NB4 (cell line): ENCODE measurements at regions not wholly inside any gene's neighbourhood (a gene's known extent, or its start where the extent isn't known, plus 50 kb on each side); places are given as distances from the start of the nearest gene placed in this dataset.
"Not testable (repeated sequence)": the region's sequence is repeated elsewhere in the genome, so short reads cannot be mapped to it uniquely, and the experiment has no call there.

ENCODE experiments used
- DNase-seq: peaks from one replicate; pipeline ENCODE4 v3.0.0; 2010; ENCODE audit warnings: low read depth
- H3K4me3 ChIP-seq: one replicate; pipeline ENCODE4 v1.5.1; 2011; ENCODE audit warnings: mild to moderate bottlenecking, low read depth, low read length, moderate library complexity
- CTCF ChIP-seq: IDR thresholded peaks from one replicate; pipeline ENCODE4 v1.5.1; 2012; ENCODE audit warnings: low read depth, low read length
- MYC ChIP-seq: IDR thresholded peaks from 2 replicates; pipeline ENCODE4 v1.6.1; 2011; ENCODE audit warnings: low read depth, low read length
- POLR2A ChIP-seq: IDR thresholded peaks from 2 replicates; pipeline ENCODE4 v1.6.1; 2011; ENCODE audit warnings: mild to moderate bottlenecking; ENCODE audit not compliant: insufficient read length; ENCODE audit errors: extremely low read depth
- TF ChIP-seq, protein P1 (sequence below): IDR thresholded peaks from 2 replicates; pipeline ENCODE4 v1.6.1; 2011; ENCODE audit warnings: low read depth, low read length

DNA sequence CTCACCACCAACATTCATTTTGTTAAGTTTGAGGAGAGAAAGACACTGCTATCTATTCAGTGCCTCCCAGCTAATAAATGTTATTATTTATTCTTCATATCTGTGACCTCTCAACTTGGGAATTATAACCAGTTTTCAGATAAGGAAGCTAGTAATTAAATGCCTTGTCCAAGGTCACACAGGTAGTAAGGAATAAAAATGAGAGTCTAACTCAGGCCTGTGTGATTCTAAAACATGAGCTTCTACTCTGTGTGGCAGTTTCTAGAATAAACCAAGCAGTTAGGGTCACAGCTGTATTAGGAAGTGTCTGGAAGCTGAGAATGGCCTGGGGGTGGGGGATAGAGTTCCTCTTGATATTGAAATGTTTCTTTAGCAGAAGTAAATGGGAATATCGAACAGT is 137.8 kb upstream of the LRATD1 start:
- no peak for DNase-seq
- TF ChIP-seq, protein P1, sequence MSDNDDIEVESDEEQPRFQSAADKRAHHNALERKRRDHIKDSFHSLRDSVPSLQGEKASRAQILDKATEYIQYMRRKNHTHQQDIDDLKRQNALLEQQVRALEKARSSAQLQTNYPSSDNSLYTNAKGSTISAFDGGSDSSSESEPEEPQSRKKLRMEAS = no peak
- no peak overlapping the region for H3K4me3 ChIP-seq

DNA sequence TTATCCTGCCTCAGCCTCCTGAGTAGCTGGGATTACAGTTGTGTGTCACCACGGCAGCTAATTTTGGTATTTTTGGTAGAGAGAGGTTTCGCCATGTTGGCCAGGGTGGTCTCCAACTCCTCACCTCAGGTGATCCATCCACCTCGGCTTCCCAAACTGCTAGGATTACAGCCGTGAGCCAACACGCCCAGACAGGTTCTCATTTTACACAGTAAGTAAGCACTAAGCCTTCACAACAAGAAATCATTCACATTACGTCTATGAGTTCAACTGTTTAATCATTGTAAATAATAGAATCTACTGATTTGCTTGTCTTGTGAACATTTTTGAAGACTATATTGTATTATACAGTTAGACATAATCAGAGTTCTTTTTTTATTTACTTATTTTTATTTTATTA is 131.5 kb upstream of the LRATD1 start:
- no peak overlapping the region for H3K4me3 ChIP-seq
- no peak for DNase-seq
- no peak for TF ChIP-seq POLR2A
- no peak for TF ChIP-seq CTCF
- no peak for TF ChIP-seq MYC
- TF ChIP-seq, protein P1 = no peak

DNA sequence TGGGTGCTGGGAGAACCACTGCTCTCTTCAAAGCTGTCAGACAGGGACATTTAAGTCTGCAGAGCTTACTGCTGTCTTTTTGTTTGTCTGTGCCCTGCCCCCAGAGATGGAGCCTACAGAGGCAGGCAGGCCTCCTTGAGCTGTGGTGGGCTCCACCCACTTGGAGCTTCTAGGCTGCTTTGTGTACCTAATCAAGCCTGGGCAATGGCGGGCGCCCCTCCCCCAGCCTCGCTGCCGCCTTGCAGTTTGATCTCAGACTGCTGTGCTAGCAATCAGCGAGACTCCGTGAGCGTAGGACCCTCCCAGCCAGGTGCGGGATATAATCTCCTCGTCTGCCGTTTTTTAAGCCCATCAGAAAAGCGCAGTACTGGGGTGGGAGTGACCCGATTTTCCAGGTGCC is 125.6 kb upstream of the LRATD1 start:
- DNase-seq, H3K4me3 ChIP-seq: not testable (repeated sequence)

DNA sequence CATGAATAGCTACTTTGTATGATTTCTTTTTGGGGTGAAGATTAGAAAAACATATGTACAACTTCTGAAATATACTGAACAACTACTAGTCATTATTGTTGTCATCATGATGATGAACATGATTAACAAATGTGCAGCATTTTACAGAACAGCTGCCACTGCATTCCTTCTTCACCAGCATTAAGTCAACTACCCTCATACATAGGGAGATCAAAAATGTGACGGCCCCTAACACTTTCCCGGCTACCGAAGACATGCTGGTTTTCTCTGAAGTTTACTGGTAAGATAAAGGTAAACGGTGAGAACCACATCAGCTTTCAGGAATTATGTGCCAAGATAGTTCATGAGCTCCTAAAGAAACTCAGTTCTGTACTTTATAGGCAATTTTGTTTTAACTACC is 121.0 kb upstream of the LRATD1 start:
- DNase-seq = no peak
- H3K4me3 ChIP-seq = no peak overlapping the region
- no peak for TF ChIP-seq MYC
- no peak for TF ChIP-seq CTCF
- TF ChIP-seq POLR2A = no peak
- TF ChIP-seq, protein P1 = no peak

GRCh38 chr2:14513903-14514302 is 118.6 kb upstream of the LRATD1 start:
- DNase-seq = no peak
- TF ChIP-seq, protein P1 = no peak
- TF ChIP-seq CTCF = no peak
- TF ChIP-seq MYC = no peak
- TF ChIP-seq POLR2A = no peak
- H3K4me3 ChIP-seq = no peak overlapping the region

GRCh38 chr2:14516844-14517243 is 115.7 kb upstream of the LRATD1 start:
- peak; percentile 47 for DNase-seq
- H3K4me3 ChIP-seq = no peak overlapping the region

More at GRCh38 chr2:14516844-14517243, 115.7 kb upstream of the LRATD1 start:
- TF ChIP-seq MYC (no peak), CTCF (no peak), POLR2A (no peak)
- TF ChIP-seq, protein P1 = no peak
